ENCODE measurements at regions not wholly inside any gene's neighbourhood (a gene's known extent, or its start where the extent isn't known, plus 50 kb on each side); places are given as distances from the start of the nearest gene placed in this dataset.

- Histone ChIP-seq H3K27ac (ENCODE audit: insufficient read depth, low read length) (no peak overlapping the region), H4K5ac (ENCODE audit: low read depth, low read length) (no peak overlapping the region), H3K9ac (ENCODE audit: low read depth, low read length) (no peak overlapping the region), H3K27me3 (ENCODE audit: control insufficient read depth, insufficient read depth, low read length) (peaks cover 2% of the 10 kb centered on the region), H2BK120ac (ENCODE audit: low read depth, low read length) (no peak overlapping the region), H4K20me1 (ENCODE audit: insufficient read depth, low read length) (no peaks in the 10 kb centered on the region), H3K14ac (replicated peaks; ENCODE audit: low read depth, low read length) (no peak overlapping the region), H3K56ac (ENCODE audit: extremely low read depth, insufficient read depth, low read length) (no peak overlapping the region), H3K4me1 (ENCODE audit: control insufficient read depth, insufficient read depth, low read length) (no peaks in the 10 kb centered on the region), H4K8ac (ENCODE audit: low read depth in 2 of 2, low read length in 2 of 2) (no peak overlapping the region), H3K23ac (ENCODE audit: low read depth, low read length) (no peak overlapping the region), H2AK5ac (ENCODE audit: low read depth, low read length) (no peak overlapping the region), H3K9me3 (ENCODE audit: control insufficient read depth, insufficient read depth, low read length) (no peaks in the 10 kb centered on the region), H3K4me3 (ENCODE audit: insufficient read depth, low read depth, low read length) (no peak overlapping the region), H3K4me2 (ENCODE audit: low read depth, low read length) (no peak overlapping the region), H4K91ac (ENCODE audit: insufficient read depth, low read depth, low read length) (no peak overlapping the region), H2BK15ac (ENCODE audit: low read depth, low read length) (no peak overlapping the region), H2AFZ (replicated peaks; ENCODE audit: low read length, poor library complexity) (no peak overlapping the region), H2AK9ac (replicated peaks; ENCODE audit: low read depth, low read length, poor library complexity) (no peak overlapping the region), H2BK20ac (ENCODE audit: low read depth, low read length) (no peak overlapping the region), H3K4ac (ENCODE audit: low read depth, low read length) (no peak overlapping the region), H2BK5ac (ENCODE audit: low read depth, low read length, poor library complexity, severe bottlenecking) (no peak overlapping the region), H3K79me1 (ENCODE audit: low read depth in 1 of 2, low read length in 2 of 2) (no peaks in the 10 kb centered on the region), H3K36me3 (ENCODE audit: control insufficient read depth, insufficient read depth, low read length) (no peaks in the 10 kb centered on the region), H3K18ac (ENCODE audit: low read depth, low read length) (no peak overlapping the region), H3K9me1 (ENCODE audit: insufficient read depth, low read length) (no peaks in the 10 kb centered on the region)
- in situ Hi-C loops (cut with MboI; ENCODE audit: low sequenced_read_pairs) (no loop called here), dilution Hi-C loops (cut with HindIII; ENCODE audit: low sequenced_read_pairs, unreplicated experiment) (no loop called here), intact Hi-C loops (cut with micrococcal nuclease) (loop anchor here (5.0 kb wide), 1 partner anchor 433 kb away; no protein-coding TSS in a partner anchor)
- TF ChIP-seq NFE2L2 (IDR thresholded peaks at IDR 0.05; ENCODE audit: low read depth, low read length) (no peak), CEBPB (IDR thresholded peaks at IDR 0.05; ENCODE audit: low read depth, low read length) (peak; percentile 29; the same call in 1 of the 2 replicates)
- WGBS, 2 experiments (ENCODE audit: extremely low coverage in 2 of 2, insufficient read length in 1 of 2) = no CpG with 5 or more reads among the region's 7 CpGs
- BruUV-seq (replicated peaks) = no TSS peak
- ATAC-seq (ENCODE audit: low read depth) (no peak), DNase-seq (peak; percentile 40)
- POLR2A ChIA-PET (ENCODE audit: unreplicated experiment) = no interaction called here
- CTCF ChIA-PET = no interaction called here
These were observed 249.5 kb downstream of the MAN2A1 start for GRCh38 chr5:109939116-109939682.

All from IMR-90 (cell line).